ENCODE measurements at regions not wholly inside any gene's neighbourhood (a gene's known extent, or its start where the extent isn't known, plus 50 kb on each side); places are given as distances from the start of the nearest gene placed in this dataset.

DNA sequence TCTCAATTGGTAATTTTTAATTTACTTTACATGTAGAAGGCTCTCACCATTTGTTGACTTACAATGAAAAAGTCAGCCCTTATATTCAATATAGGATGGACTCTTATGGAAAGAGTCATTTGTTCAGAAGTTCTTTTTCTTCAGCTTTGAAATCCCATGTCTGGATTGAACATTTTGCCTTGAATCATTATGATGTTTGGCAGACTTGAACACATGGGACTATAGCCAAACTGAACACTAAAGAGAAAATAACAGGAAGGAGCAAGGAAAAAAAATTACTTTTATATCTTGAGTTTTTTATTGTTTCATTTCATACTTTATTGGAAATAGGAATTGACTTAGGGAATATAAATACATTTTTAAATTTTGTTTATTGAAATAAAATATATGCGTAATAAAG, 1503.0 kb downstream of the EFNA5 start:
- TF ChIP-seq TAF1 (IDR thresholded peaks at IDR 0.05; ENCODE audit: low read depth) = no peak
- TF ChIP-seq EP300 (IDR thresholded peaks at IDR 0.05; ENCODE audit: borderline replicate concordance) = no peak
- TF ChIP-seq EGR1 (IDR thresholded peaks at IDR 0.05) = no peak

DNA sequence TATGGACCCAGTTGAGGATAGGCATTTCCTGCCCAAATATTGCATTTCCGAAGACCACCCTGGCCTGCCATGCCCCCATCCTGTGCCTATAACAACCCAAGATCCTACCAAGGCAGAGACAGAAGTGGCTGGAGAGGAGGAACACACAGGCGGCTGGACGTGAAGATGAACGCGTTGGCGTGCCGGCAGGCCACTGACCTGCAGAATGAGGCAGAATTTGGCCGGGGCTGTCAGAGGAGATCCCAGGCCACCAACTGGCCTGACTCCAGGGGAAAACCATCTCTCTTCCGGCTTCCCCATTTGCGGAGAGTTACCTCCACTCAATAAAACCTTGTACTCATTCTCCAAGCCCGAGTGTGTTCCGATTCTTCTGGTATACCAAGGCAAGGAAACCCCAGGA, 1507.5 kb downstream of the EFNA5 start:
- TF ChIP-seq FOXM1 (IDR thresholded peaks at IDR 0.05; ENCODE audit: borderline replicate concordance, low read depth) (no peak), TEAD4 (IDR thresholded peaks at IDR 0.05) (no peak), CEBPB (IDR thresholded peaks at IDR 0.05) (no peak)
- TF ChIP-seq, protein P1, sequence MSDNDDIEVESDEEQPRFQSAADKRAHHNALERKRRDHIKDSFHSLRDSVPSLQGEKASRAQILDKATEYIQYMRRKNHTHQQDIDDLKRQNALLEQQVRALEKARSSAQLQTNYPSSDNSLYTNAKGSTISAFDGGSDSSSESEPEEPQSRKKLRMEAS (IDR thresholded peaks at IDR 0.05) = no peak

DNA sequence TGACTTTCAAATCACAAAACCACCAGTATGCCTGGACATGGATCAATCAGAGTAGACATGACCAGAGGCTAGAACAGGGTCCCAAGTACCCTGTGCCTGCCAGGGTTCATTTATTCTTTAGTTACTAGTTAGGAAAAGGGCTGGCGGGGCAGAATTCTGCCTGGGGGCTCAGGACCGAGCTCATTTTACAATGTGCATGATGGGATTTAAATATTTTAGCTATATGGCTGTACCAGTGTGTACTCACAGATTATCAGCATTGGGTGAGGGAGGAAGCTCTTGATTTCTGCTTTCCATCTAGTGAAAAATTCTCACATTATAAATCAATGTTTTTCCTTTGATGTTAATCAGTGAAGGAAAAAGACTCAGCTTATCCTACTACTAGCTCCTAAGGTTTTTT, 1511.1 kb downstream of the EFNA5 start:
- TF ChIP-seq CEBPB (IDR thresholded peaks at IDR 0.05) (no peak), EGR1 (IDR thresholded peaks at IDR 0.05) (no peak), TEAD4 (IDR thresholded peaks at IDR 0.05) (no peak), TCF12 (IDR thresholded peaks at IDR 0.05; ENCODE audit: low read depth) (no peak)

DNA sequence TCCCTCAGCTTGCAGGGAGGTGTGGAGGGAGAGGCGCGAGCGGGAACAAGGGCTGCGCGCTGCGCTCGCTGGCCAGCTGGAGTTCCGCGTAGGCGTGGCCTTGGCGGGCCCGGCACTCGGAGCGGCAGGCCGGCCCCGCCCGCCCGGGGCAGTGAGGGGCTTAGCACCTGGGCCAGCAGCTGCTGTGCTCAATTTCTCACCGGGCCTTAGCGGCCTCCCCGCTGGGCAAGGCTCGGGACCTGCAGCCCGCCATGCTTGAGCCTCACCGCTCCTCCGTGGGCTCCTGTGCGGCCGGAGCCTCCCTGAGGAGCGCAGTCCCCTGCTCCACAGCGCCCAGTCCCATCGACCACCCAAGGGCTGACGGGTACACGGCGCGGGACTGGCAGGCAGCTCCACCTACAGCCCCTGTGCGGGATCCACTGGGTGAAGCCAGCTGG, 1516.4 kb downstream of the EFNA5 start:
- TF ChIP-seq NFIC (IDR thresholded peaks at IDR 0.05) (no peak), YY1 (IDR thresholded peaks at IDR 0.05; ENCODE audit: low read depth) (no peak), FOXM1 (IDR thresholded peaks at IDR 0.05; ENCODE audit: borderline replicate concordance, low read depth) (no peak), CREB1 (IDR thresholded peaks at IDR 0.05; ENCODE audit: low read depth) (no peak), CEBPB (IDR thresholded peaks at IDR 0.05) (no peak), RAD21 (IDR thresholded peaks at IDR 0.05; ENCODE audit: low read depth) (no peak), TEAD4 (IDR thresholded peaks at IDR 0.05) (no peak), TAF1 (IDR thresholded peaks at IDR 0.05; ENCODE audit: low read depth) (no peak)
- TF ChIP-seq, protein P2, sequence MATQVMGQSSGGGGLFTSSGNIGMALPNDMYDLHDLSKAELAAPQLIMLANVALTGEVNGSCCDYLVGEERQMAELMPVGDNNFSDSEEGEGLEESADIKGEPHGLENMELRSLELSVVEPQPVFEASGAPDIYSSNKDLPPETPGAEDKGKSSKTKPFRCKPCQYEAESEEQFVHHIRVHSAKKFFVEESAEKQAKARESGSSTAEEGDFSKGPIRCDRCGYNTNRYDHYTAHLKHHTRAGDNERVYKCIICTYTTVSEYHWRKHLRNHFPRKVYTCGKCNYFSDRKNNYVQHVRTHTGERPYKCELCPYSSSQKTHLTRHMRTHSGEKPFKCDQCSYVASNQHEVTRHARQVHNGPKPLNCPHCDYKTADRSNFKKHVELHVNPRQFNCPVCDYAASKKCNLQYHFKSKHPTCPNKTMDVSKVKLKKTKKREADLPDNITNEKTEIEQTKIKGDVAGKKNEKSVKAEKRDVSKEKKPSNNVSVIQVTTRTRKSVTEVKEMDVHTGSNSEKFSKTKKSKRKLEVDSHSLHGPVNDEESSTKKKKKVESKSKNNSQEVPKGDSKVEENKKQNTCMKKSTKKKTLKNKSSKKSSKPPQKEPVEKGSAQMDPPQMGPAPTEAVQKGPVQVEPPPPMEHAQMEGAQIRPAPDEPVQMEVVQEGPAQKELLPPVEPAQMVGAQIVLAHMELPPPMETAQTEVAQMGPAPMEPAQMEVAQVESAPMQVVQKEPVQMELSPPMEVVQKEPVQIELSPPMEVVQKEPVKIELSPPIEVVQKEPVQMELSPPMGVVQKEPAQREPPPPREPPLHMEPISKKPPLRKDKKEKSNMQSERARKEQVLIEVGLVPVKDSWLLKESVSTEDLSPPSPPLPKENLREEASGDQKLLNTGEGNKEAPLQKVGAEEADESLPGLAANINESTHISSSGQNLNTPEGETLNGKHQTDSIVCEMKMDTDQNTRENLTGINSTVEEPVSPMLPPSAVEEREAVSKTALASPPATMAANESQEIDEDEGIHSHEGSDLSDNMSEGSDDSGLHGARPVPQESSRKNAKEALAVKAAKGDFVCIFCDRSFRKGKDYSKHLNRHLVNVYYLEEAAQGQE (IDR thresholded peaks at IDR 0.05; ENCODE audit: low read depth) = no peak

DNA sequence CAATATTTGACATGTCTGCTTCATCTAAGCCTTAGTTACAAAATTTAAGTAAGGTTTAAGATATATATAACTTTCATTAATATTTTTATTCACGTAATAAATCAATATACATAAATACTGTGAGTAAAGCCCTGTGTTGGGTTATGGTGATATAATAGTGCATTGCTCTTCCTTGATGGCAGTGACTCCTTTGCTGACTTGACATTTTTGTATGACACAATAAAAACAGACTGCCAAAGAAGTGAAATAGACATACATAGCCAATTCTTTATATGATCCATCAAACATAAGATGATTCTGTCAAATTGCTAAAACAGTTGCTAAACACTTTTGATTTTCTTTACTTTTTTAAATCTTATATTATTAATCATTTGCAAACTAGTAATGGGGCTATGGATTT, 1518.2 kb downstream of the EFNA5 start:
- TF ChIP-seq YY1 (IDR thresholded peaks at IDR 0.05; ENCODE audit: low read depth) (no peak), CREB1 (IDR thresholded peaks at IDR 0.05; ENCODE audit: low read depth) (no peak), NFIC (IDR thresholded peaks at IDR 0.05) (no peak), TCF12 (IDR thresholded peaks at IDR 0.05; ENCODE audit: low read depth) (no peak), TEAD4 (IDR thresholded peaks at IDR 0.05) (no peak)
- TF ChIP-seq, protein P2 (IDR thresholded peaks at IDR 0.05; ENCODE audit: low read depth) = no peak

DNA sequence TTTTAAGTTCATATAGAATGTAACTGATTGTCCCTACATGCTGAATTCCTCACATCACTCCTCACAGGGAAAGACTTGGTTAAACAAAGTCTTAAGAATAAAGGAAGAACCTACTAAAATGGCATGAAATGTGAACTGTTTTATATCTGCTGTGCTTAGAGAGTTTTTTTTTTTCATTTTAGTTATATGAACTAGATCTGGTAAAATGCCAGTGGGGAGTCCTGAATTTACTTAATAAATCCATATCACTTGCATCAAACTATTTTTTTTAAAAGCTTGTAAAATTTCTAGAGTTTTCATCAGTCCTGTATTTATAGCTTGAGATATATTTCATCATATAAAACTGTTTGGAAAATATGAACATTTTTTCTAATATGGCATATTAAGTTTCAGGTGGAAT, 1528.6 kb downstream of the EFNA5 start:
- TF ChIP-seq TEAD4 (IDR thresholded peaks at IDR 0.05) = no peak
- TF ChIP-seq EGR1 (IDR thresholded peaks at IDR 0.05) = no peak
- no peak for TF ChIP-seq CEBPB (IDR thresholded peaks at IDR 0.05)
- TF ChIP-seq, protein P2 (IDR thresholded peaks at IDR 0.05; ENCODE audit: low read depth) = no peak
- TF ChIP-seq, protein P3, sequence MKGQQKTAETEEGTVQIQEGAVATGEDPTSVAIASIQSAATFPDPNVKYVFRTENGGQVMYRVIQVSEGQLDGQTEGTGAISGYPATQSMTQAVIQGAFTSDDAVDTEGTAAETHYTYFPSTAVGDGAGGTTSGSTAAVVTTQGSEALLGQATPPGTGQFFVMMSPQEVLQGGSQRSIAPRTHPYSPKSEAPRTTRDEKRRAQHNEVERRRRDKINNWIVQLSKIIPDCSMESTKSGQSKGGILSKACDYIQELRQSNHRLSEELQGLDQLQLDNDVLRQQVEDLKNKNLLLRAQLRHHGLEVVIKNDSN (IDR thresholded peaks at IDR 0.05) = no peak
- no peak for TF ChIP-seq TCF12 (IDR thresholded peaks at IDR 0.05; ENCODE audit: low read depth)
- TF ChIP-seq CREB1 (IDR thresholded peaks at IDR 0.05; ENCODE audit: low read depth) = no peak
- no peak for TF ChIP-seq ZBTB7A (IDR thresholded peaks at IDR 0.05; ENCODE audit: low read depth)
- TF ChIP-seq EP300 (IDR thresholded peaks at IDR 0.05; ENCODE audit: borderline replicate concordance) = no peak
- no peak for TF ChIP-seq NFIC (IDR thresholded peaks at IDR 0.05)
- no peak for TF ChIP-seq FOXM1 (IDR thresholded peaks at IDR 0.05; ENCODE audit: borderline replicate concordance, low read depth)
- TF ChIP-seq RAD21 (IDR thresholded peaks at IDR 0.05; ENCODE audit: low read depth) = no peak
- no peak for TF ChIP-seq TAF1 (IDR thresholded peaks at IDR 0.05; ENCODE audit: low read depth)
- TF ChIP-seq, protein P1 (IDR thresholded peaks at IDR 0.05) = no peak
- TF ChIP-seq YY1 (IDR thresholded peaks at IDR 0.05; ENCODE audit: low read depth) = no peak
